ENCODE measurements at regions not wholly inside any gene's neighbourhood (a gene's known extent, or its start where the extent isn't known, plus 50 kb on each side); places are given as distances from the start of the nearest gene placed in this dataset.
"Not testable (repeated sequence)": the region's sequence is repeated elsewhere in the genome, so short reads cannot be mapped to it uniquely, and the experiment has no call there.

- no peak for TF ChIP-seq POLR2A (IDR thresholded peaks at IDR 0.05)
- TF ChIP-seq CTCF (IDR thresholded peaks at IDR 0.05) = no peak
- no peak for DNase-seq (ENCODE audit: low spot score in 2 of 2)
- H3K4me3 ChIP-seq (ENCODE audit: low read depth, poor library complexity, severe bottlenecking) = no peak overlapping the region
- intact Hi-C loops (cut with DNase I; ENCODE audit: low total_unique reads) = no loop called here
- WGBS, 2 donors = 86 to 88% methylated on average over 6 of the region's 6 CpGs
Measured at GRCh38 chr5:157972579-157972978, 113.6 kb upstream of the CLINT1 start.

GRCh38 chr5:157971571-157972216, 112.7 kb upstream of the CLINT1 start:
- TF ChIP-seq CTCF (IDR thresholded peaks at IDR 0.05) (no peak), POLR2A (IDR thresholded peaks at IDR 0.05) (no peak)
- intact Hi-C loops (cut with DNase I; ENCODE audit: low total_unique reads) = no loop called here
- no peak overlapping the region for H3K4me3 ChIP-seq (ENCODE audit: low read depth, poor library complexity, severe bottlenecking)
- no peak for DNase-seq (ENCODE audit: low spot score in 2 of 2)
- 37 to 40% methylated on average over 5 of the region's 5 CpGs for WGBS, 2 donors

- 78 to 90% methylated on average over 6 of the region's 6 CpGs for WGBS, 2 donors
- intact Hi-C loops (cut with DNase I; ENCODE audit: low total_unique reads); DNase-seq (ENCODE audit: low spot score in 2 of 2); H3K4me3 ChIP-seq (ENCODE audit: low read depth, poor library complexity, severe bottlenecking): not testable (repeated sequence)
Measured at GRCh38 chr5:157968570-157968969, 109.6 kb upstream of the CLINT1 start.

- no peak overlapping the region for H3K4me3 ChIP-seq (ENCODE audit: low read depth, poor library complexity, severe bottlenecking)
- no peak for DNase-seq (ENCODE audit: low spot score in 2 of 2)
- 89 to 95% methylated on average over 9 of the region's 9 CpGs for WGBS, 2 donors
- intact Hi-C loops (cut with DNase I; ENCODE audit: low total_unique reads) = no loop called here
- TF ChIP-seq CTCF (IDR thresholded peaks at IDR 0.05) = no peak
- TF ChIP-seq POLR2A (IDR thresholded peaks at IDR 0.05) = no peak
Measured at GRCh38 chr5:157965989-157966388, 107.0 kb upstream of the CLINT1 start.

GRCh38 chr5:157965040-157965678, 106.2 kb upstream of the CLINT1 start:
- WGBS, 2 donors = 31 to 43% methylated on average over 2 of the region's 2 CpGs
- no peak for DNase-seq (ENCODE audit: low spot score in 2 of 2)
- no peak for TF ChIP-seq CTCF (IDR thresholded peaks at IDR 0.05)
- TF ChIP-seq POLR2A (IDR thresholded peaks at IDR 0.05) = no peak
- H3K4me3 ChIP-seq (ENCODE audit: low read depth, poor library complexity, severe bottlenecking) = no peak overlapping the region
- intact Hi-C loops (cut with DNase I; ENCODE audit: low total_unique reads) = no loop called here

GRCh38 chr5:157963761-157964160, 104.8 kb upstream of the CLINT1 start:
- intact Hi-C loops (cut with DNase I; ENCODE audit: low total_unique reads) = no loop called here
- DNase-seq (ENCODE audit: low spot score in 2 of 2) = no peak
- H3K4me3 ChIP-seq (ENCODE audit: low read depth, poor library complexity, severe bottlenecking) = no peak overlapping the region
- 65 to 73% methylated on average over 4 of the region's 4 CpGs for WGBS, 2 donors
- TF ChIP-seq CTCF (IDR thresholded peaks at IDR 0.05) (no peak), POLR2A (IDR thresholded peaks at IDR 0.05) (no peak)

All from lower leg skin (tissue), 4 donors.